Right atrium auricular region (tissue), 2 donors: ENCODE measurements at regions not wholly inside any gene's neighbourhood (a gene's known extent, or its start where the extent isn't known, plus 50 kb on each side); places are given as distances from the start of the nearest gene placed in this dataset.

Source experiments
- DNase-seq: peaks from one replicate; pipeline ENCODE4 v3.0.0-alpha.2; 2019; ENCODE audit warnings: low spot score
- H3K27ac ChIP-seq, 2 donors: fragments of 200-600 bp; sonication (generic); 1 replicate in 1 of 2; 2 replicates in 1 of 2; pipeline ENCODE4 v1.5.1; 2016 to 2019
- H3K27me3 ChIP-seq, 2 donors: fragments of 200-600 bp; sonication (generic); one replicate each; pipeline versions ENCODE4 v1.5.1 to v1.6.0; 2017 to 2019
- H3K36me3 ChIP-seq: fragments of 200-600 bp; sonication (generic); one replicate; pipeline ENCODE4 v1.5.1; 2016
- H3K4me1 ChIP-seq, 2 donors: fragments of 200-600 bp; sonication (generic); one replicate each; pipeline versions ENCODE4 v1.5.1 to v1.6.0; 2017 to 2019
- H3K4me3 ChIP-seq, 2 donors: fragments of 200-600 bp; sonication (generic); 1 replicate in 1 of 2; 2 replicates in 1 of 2; pipeline ENCODE4 v1.5.1; 2017 to 2019; ENCODE audit warnings: mild to moderate bottlenecking in 1 of 2, moderate library complexity in 1 of 2
- H3K9me3 ChIP-seq, 2 donors: fragments of 200-600 bp; sonication (generic); one replicate each; pipeline ENCODE4 v1.5.1; 2019
- CTCF ChIP-seq, 2 donors: fragments of 200-600 bp; sonication (generic); IDR thresholded peaks; one replicate each; pipeline ENCODE4 v1.5.1; 2019; ENCODE audit warnings: antibody characterized with exemption in 2 of 2

GRCh38 chr7:94243066-94243711 lies 151.5 kb upstream of the COL1A2 start:
- Histone ChIP-seq H3K9me3 (no peaks in the 10 kb centered on the region), H3K36me3 (no peaks in the 10 kb centered on the region), H3K4me1 (peaks cover 0 to 7% of the 10 kb centered on the region in 2 donors), H3K27ac (no peak overlapping the region), H3K27me3 (no peaks in the 10 kb centered on the region), H3K4me3 (no peak overlapping the region)
- TF ChIP-seq CTCF (IDR thresholded peaks at IDR 0.05), result no peak
- DNase-seq, result no peak

- DNase-seq, result no peak
- no peaks in the 10 kb centered on the region for H3K27me3 ChIP-seq
- no peak overlapping the region for H3K4me3 ChIP-seq
- no peak overlapping the region for H3K27ac ChIP-seq
- no peaks in the 10 kb centered on the region for H3K9me3 ChIP-seq
- no peaks in the 10 kb centered on the region for H3K36me3 ChIP-seq
- H3K4me1 ChIP-seq, result peaks cover 0 to 3% of the 10 kb centered on the region in 2 donors
- TF ChIP-seq CTCF (IDR thresholded peaks at IDR 0.05), result no peak
Measured at GRCh38 chr7:94244760-94245159, 149.9 kb upstream of the COL1A2 start.

GRCh38 chr7:94245500-94245899 lies 149.2 kb upstream of the COL1A2 start:
- no peak overlapping the region for H3K27ac ChIP-seq
- no peaks in the 10 kb centered on the region for H3K36me3 ChIP-seq
- no peaks in the 10 kb centered on the region for H3K9me3 ChIP-seq
- H3K4me1 ChIP-seq, result no peaks in the 10 kb centered on the region
- H3K27me3 ChIP-seq, result no peaks in the 10 kb centered on the region
- DNase-seq, result no peak
- TF ChIP-seq CTCF (IDR thresholded peaks at IDR 0.05), result no peak
- no peak overlapping the region for H3K4me3 ChIP-seq

GRCh38 chr7:94247970-94248369 lies 146.7 kb upstream of the COL1A2 start:
- TF ChIP-seq CTCF (IDR thresholded peaks at IDR 0.05), result no peak
- DNase-seq, result no peak
- no peak overlapping the region for H3K4me3 ChIP-seq
- no peaks in the 10 kb centered on the region for H3K9me3 ChIP-seq
- no peaks in the 10 kb centered on the region for H3K27me3 ChIP-seq
- no peaks in the 10 kb centered on the region for H3K36me3 ChIP-seq
- no peaks in the 10 kb centered on the region for H3K4me1 ChIP-seq
- H3K27ac ChIP-seq, result no peak overlapping the region

GRCh38 chr7:94249631-94250030 lies 145.1 kb upstream of the COL1A2 start:
- no peak for TF ChIP-seq CTCF (IDR thresholded peaks at IDR 0.05)
- no peaks in the 10 kb centered on the region for H3K9me3 ChIP-seq
- no peak overlapping the region for H3K27ac ChIP-seq
- no peak for DNase-seq
- H3K4me3 ChIP-seq, result no peak overlapping the region
- no peaks in the 10 kb centered on the region for H3K36me3 ChIP-seq
- H3K4me1 ChIP-seq, result no peaks in the 10 kb centered on the region
- H3K27me3 ChIP-seq, result no peaks in the 10 kb centered on the region

GRCh38 chr7:94250124-94250523 lies 144.6 kb upstream of the COL1A2 start:
- Histone ChIP-seq H3K9me3 (no peaks in the 10 kb centered on the region), H3K36me3 (no peaks in the 10 kb centered on the region), H3K4me3 (no peak overlapping the region), H3K27ac (no peak overlapping the region), H3K4me1 (no peaks in the 10 kb centered on the region), H3K27me3 (no peaks in the 10 kb centered on the region)
- no peak for TF ChIP-seq CTCF (IDR thresholded peaks at IDR 0.05)
- DNase-seq, result no peak
